Stimulated activated CD4-positive, alpha-beta T cell treated with anti-CD3 and anti-CD28 coated beads, Interleukin-1b, Interleukin-23, amount 100 ng/mL, for 1 hour (primary cell): ENCODE measurements at regions not wholly inside any gene's neighbourhood (a gene's known extent, or its start where the extent isn't known, plus 50 kb on each side); places are given as distances from the start of the nearest gene placed in this dataset.

Source experiments
- DNase-seq, 2 donors: peaks; one replicate each; pipeline ENCODE4 v3.0.0-alpha.2; 2020; ENCODE audit warnings: low read depth in 2 of 2

- DNase-seq: no peak
These were observed 140.9 kb downstream of the CXCL12 start for GRCh38 chr10:44243851-44244510.

DNA sequence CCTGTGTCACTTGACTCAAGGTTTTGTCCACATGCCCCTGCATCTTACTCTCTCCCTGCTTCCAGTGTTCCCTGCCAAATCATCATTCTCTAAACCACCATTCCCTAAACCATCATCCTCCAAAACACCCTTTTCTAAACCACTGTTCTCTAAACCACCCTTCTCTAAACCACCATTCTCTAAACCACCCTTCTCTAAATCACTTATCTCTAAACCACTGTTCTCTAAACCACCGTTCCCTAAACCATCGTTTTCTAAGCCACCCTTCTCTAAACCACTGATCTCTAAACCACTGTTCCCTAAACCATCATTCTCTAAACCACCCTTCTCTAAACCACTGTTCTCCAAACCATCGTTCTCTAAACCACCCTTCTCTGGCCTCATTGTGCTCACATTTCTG lies 142.1 kb downstream of the CXCL12 start:
- DNase-seq: no peak

GRCh38 chr10:44242091-44242490 lies 142.8 kb downstream of the CXCL12 start:
- no peak for DNase-seq

DNA sequence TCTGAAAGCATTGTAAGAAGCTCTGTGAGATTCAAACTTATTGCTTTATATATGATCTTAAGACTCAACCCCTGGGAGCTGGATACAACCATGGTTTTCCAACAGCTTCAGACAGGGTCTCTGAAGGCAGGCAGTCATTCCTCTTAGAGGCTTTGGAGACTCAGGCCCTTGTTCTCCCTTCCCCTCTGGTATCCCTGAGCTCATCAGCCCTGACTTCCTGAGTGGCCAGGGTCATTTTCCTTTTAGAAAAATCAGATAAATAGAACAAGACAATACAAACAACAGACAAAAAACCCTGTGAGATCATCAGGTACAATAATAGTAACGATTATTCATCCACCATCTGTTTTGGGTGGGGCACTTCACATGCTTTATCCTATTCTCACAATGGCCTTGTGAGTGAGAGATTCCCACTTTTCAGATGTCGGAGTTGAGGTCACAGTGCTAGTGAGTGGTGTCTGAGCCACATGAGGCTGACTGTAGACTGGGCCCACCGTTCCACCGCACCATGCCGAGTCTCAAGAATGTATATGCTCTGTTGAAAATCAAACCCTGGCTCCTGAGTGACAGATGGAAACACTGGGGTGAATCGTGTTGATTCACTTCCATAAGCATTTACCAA lies 144.2 kb downstream of the CXCL12 start:
- no peak for DNase-seq

- no peak for DNase-seq
These were observed 146.7 kb downstream of the CXCL12 start for GRCh38 chr10:44238212-44238611.

GRCh38 chr10:44237364-44238049 lies 147.4 kb downstream of the CXCL12 start:
- no peak for DNase-seq

GRCh38 chr10:44235363-44235762 lies 149.5 kb downstream of the CXCL12 start:
- DNase-seq: no peak

DNA sequence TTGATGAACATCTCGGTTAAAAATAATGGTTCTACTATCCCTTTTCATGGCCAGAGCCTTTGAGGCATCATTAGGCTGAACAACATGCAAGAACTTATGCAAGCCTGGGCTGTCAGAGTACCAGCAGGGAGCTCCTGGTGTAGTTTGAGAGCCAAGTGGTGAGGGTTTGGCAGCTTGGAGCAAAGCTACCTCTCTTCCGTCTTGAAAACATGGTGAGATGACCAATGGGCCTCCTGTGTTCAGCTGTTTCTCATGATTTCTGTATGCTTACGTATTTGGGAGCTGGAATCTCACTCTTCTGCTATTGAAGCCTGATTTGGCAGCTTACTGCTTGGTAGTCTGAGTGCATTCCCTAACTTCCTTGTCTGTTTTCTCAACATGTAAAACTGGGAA lies 150.4 kb downstream of the CXCL12 start:
- no peak for DNase-seq

DNA sequence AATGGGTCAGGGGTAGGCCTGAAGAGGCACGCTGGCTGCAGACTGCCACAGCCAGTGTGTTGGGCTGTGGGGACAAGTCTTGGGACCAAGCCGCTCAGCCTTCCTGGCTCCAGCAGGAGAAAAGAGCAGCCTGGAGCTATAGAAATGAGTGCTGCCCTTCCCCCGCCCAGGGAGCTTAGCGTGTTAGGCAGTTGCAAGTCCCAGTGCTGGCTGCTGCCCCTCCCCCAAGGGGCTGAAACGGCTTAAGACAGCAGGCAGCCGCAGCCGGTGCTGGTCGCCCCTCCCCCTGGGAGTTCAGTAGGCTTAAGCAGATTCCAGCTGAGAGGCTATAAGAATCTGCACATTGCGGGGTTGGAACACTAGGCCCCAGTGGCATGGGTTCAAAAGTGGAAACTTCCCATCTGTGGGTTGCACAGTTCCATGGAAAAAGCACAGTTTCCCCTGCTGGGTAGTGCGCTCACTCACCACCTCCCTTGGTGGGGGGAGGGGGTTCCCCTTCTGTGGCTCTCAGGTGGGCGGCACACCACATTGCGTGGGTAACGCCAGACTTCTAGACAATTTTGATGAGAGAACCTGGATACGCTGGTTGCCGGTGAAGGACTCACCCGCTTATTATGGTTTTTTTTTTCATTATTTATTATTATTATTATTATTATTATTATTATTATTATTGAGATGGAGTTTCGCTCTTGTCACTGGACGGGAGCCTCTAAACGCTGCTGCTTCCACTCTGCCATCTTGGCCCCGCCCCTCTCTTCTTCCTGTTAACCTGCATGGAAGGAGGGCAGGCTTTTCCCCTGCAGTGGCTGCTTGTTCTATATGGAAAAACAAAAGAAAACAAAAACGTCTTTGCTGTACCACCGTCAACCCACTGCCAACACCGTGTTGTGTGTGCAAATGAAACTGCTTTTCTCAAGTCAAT lies 151.1 kb downstream of the CXCL12 start:
- no peak for DNase-seq

- DNase-seq: no peak
These were observed 167.6 kb downstream of the CXCL12 start for GRCh38 chr10:44217274-44217820.

- DNase-seq: no peak
These were observed 168.8 kb downstream of the CXCL12 start for GRCh38 chr10:44216073-44216472.

GRCh38 chr10:44209811-44210210 lies 175.1 kb downstream of the CXCL12 start:
- no peak for DNase-seq

DNA sequence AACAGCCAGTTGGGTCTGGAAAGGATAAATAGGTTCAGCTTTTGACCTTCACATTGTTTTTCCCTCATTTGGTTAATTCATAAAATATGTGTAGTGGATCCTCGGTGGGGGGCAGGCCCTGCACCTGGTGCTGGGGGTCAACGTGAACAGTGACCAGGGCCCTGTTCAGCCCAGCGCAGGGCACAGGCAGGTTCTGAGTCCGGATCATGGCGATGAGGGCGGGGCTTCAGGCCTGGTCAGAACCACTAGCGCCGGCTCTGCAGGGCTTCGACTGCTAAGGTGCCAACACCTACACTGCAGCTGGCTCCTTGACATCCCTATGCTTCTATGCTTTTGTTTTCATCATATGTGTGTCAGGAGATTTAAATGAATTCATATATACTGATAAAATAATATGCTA lies 177.7 kb downstream of the CXCL12 start:
- no peak for DNase-seq

GRCh38 chr10:44206127-44206818 lies 178.6 kb downstream of the CXCL12 start:
- DNase-seq: no peak

DNA sequence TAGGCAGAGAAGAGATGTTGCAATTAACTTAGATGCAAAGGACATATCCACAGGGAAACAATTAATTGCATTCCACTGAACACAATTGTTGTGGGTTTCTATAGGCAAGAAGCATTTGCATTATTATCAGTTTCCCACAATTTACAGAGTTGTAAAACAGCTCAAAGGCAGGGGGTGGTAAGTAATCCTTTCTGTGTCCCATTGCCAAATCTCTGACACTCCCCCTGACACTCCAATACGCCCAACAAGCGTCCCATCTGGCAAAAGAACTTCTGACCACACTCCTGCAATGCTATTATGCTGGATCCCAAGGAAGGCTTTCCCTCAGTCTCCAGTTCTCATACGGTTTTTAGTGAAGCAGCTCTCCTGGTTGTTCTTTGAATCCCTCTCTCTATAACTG lies 179.8 kb downstream of the CXCL12 start:
- DNase-seq: no peak

DNA sequence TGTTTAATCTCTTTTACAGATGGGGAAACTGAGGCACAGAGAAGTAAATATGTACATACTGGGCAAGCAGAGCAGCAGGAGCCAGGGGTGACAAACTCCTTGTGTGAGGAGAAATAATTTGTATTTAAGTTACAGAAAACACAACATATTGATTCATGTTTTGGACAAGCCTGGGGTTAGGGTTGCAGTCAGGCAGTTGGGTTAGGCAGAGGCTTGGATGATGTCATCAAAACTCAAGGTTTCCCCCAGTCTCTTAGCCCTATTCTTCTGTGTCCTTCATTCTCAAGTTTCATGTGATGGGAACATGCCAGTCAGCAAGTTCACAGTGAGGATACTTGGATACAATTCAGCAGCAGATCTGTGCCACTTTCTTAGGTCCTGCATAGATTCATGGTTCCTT lies 181.4 kb downstream of the CXCL12 start:
- DNase-seq: no peak

DNA sequence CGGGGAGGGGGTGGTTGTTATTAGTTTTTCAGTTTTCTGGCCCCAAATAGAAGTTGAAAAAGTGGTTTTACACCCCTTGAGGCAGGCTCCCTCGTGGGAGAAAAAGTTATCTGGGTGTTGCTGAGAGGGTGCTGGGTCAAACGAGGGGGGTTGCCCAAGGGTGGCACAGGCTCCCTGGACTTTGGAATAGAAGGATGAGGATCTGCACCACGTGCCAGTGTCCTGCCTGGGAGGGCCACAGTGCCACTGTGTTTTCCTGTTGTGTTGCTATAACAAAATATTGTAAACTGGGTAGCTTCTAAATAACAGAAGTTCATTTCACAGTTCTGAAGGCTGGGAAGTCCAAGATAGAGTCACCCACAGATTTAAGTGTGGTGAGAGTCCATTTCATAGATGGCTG lies 181.9 kb downstream of the CXCL12 start:
- no peak for DNase-seq

GRCh38 chr10:44201656-44202055 lies 183.2 kb downstream of the CXCL12 start:
- no peak for DNase-seq

DNA sequence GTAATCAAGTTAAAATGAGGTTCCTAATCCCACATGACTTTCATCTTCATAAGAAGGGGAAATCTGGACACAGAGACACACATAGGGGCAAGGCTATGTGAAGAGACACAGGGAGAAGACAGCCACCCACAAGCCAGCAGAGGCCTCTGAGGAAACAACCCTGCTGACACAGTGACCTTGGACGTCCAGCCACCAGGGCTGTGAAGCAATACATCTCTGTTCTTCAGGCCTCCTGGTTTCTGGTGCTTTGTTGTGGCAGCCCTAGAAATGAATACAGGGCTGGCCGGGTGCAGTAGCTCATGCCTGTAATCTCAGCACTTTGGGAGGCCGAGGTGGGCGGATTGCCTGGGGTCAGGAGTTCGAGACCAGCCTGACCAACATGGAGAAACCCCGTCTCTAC lies 183.9 kb downstream of the CXCL12 start:
- DNase-seq: no peak

- DNase-seq: no peak
These were observed 184.8 kb downstream of the CXCL12 start for GRCh38 chr10:44199991-44200655.

GRCh38 chr10:44199267-44199666 lies 185.6 kb downstream of the CXCL12 start:
- no peak for DNase-seq
